Stimulated activated effector memory CD8-positive, alpha-beta T cell treated with anti-CD3 and anti-CD28 coated beads, Interleukin-12 subunit alpha, Interleukin-12 subunit beta, amount 100 ng/mL, for 72 hours (primary cell): ENCODE measurements at regions not wholly inside any gene's neighbourhood (a gene's known extent, or its start where the extent isn't known, plus 50 kb on each side); places are given as distances from the start of the nearest gene placed in this dataset.

Experiments used
- ATAC-seq: fragments of 150-1000 bp; cut with Tn5 transposase; 2 replicates; pipeline ENCODE4 v1.10.0; 2021
- DNase-seq, 2 donors: peaks; one replicate each; pipeline ENCODE4 v3.0.0; 2021 to 2022; ENCODE audit warnings: low spot score in 2 of 2
- H3K27ac Mint-ChIP-seq: one replicate; pipeline ENCODE4 v1.8.0; 2022; ENCODE audit warnings: mild to moderate bottlenecking, mixed read lengths
- H3K36me3 Mint-ChIP-seq: one replicate; pipeline ENCODE4 v1.8.0; 2022; ENCODE audit warnings: mild to moderate bottlenecking, mixed read lengths
- H3K4me1 Mint-ChIP-seq: one replicate; pipeline ENCODE4 v1.8.0; 2022; ENCODE audit warnings: mixed read lengths
- H3K4me3 Mint-ChIP-seq: one replicate; pipeline ENCODE4 v1.8.0; 2022; ENCODE audit warnings: mild to moderate bottlenecking, mixed read lengths
- H3K9me3 Mint-ChIP-seq: one replicate; pipeline ENCODE4 v1.8.0; 2022; ENCODE audit warnings: mixed read lengths

DNA sequence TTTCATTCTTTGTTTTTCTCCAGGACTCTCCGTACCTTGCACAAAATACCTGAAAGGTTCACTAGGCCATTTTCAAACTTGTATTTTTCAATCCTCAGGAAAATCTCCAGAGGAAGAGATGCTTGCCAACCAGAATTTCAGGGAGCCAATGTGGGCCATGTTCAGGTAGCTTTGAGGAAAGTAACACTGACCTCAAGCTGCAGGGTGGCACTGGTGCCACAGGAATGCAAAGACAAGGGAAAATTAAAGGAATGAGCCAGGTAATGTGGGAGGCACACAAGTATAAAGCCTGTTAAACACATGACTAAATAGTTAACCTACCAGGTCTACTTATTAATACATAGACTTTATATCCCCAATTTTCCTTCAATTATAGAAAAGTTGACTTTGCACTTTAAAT, 51.9 kb upstream of the GAP43 start:
- H3K4me3 Mint-ChIP-seq: no peak overlapping the region

More for the DNA sequence above, 51.9 kb upstream of the GAP43 start:
- Mint-ChIP-seq H3K27ac (no peak overlapping the region), H3K36me3 (no peaks in the 10 kb centered on the region), H3K4me1 (no peaks in the 10 kb centered on the region), H3K9me3 (no peaks in the 10 kb centered on the region)
- no peak for ATAC-seq
- no peak for DNase-seq
